Ascending aorta (tissue), 2 donors: ENCODE measurements at regions not wholly inside any gene's neighbourhood (a gene's known extent, or its start where the extent isn't known, plus 50 kb on each side); places are given as distances from the start of the nearest gene placed in this dataset.
"Not testable (repeated sequence)": the region's sequence is repeated elsewhere in the genome, so short reads cannot be mapped to it uniquely, and the experiment has no call there.

Experiments used
- DNase-seq, 2 donors: peaks; one replicate each; pipeline ENCODE4 v3.0.0-alpha.2; 2019; ENCODE audit warnings: low spot score in 2 of 2
- H3K27ac ChIP-seq, 2 donors: fragments of 200-600 bp; sonication (generic); one replicate each; pipeline ENCODE4 v1.5.1; 2016 to 2017; ENCODE audit warnings: mild to moderate bottlenecking in 1 of 2
- H3K27me3 ChIP-seq: fragments of 200-600 bp; sonication (generic); one replicate; pipeline ENCODE4 v1.5.1; 2017
- H3K36me3 ChIP-seq, 2 donors: fragments of 200-600 bp; sonication (generic); one replicate each; pipeline ENCODE4 v1.5.1; 2016
- H3K4me1 ChIP-seq, 2 donors: fragments of 200-600 bp; sonication (generic); one replicate each; pipeline ENCODE4 v1.5.1; 2016 to 2017; ENCODE audit warnings: mild to moderate bottlenecking in 1 of 2
- H3K4me3 ChIP-seq, 2 donors: fragments of 200-600 bp; sonication (generic); one replicate each; pipeline ENCODE4 v1.5.1; 2016 to 2017; ENCODE audit warnings: mild to moderate bottlenecking in 1 of 2
- H3K9me3 ChIP-seq, 2 donors: fragments of 200-600 bp; sonication (generic); one replicate each; pipeline ENCODE4 v1.5.1; 2016
- intact Hi-C: fragments of 100-400 bp; cut with DNase I; formaldehyde crosslinking; loops from one replicate; pipeline ENCODE4 v1.15.1; 2023
- TF ChIP-seq, protein P1 (sequence below), 3 experiments: fragments of 200-600 bp in 2 of 3; fragments of 450-650 bp in 1 of 3; sonication (generic) in 2 of 3; IDR thresholded peaks; one replicate each; pipeline ENCODE4 v1.5.1; 2016 to 2019; ENCODE audit warnings: antibody characterized with exemption in 3 of 3, mild to moderate bottlenecking in 1 of 3, moderate library complexity in 1 of 3

DNA sequence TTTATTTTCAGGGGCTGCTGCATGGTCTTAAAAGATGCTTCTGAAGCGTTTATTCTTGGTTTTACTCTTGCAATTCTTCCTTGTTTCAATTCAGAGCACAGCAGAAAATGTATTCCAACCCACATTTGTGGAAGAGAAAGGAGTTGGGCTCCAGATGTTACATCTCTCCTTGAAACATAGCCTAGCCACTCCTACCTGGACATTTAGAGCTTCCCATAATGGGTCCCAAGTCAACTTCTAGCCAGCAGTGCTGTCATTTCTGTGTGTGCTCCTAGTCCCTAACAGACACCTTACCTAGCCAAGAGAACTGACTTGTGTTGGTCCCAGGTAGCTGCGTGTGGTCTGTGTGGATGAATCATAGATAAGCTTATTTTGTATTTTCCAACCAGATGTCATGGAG is 61.2 kb upstream of the ANKRD55 start:
- H3K27me3 ChIP-seq, result no peaks in the 10 kb centered on the region
- no peaks in the 10 kb centered on the region for H3K36me3 ChIP-seq
- H3K4me1 ChIP-seq, result peaks cover 0 to 10% of the 10 kb centered on the region in 2 donors
- TF ChIP-seq, protein P1, sequence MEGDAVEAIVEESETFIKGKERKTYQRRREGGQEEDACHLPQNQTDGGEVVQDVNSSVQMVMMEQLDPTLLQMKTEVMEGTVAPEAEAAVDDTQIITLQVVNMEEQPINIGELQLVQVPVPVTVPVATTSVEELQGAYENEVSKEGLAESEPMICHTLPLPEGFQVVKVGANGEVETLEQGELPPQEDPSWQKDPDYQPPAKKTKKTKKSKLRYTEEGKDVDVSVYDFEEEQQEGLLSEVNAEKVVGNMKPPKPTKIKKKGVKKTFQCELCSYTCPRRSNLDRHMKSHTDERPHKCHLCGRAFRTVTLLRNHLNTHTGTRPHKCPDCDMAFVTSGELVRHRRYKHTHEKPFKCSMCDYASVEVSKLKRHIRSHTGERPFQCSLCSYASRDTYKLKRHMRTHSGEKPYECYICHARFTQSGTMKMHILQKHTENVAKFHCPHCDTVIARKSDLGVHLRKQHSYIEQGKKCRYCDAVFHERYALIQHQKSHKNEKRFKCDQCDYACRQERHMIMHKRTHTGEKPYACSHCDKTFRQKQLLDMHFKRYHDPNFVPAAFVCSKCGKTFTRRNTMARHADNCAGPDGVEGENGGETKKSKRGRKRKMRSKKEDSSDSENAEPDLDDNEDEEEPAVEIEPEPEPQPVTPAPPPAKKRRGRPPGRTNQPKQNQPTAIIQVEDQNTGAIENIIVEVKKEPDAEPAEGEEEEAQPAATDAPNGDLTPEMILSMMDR (IDR thresholded peaks at IDR 0.05), result no peak
- no peaks in the 10 kb centered on the region for H3K9me3 ChIP-seq
- DNase-seq, result no peak
- intact Hi-C loops, result no loop called here
- H3K4me3 ChIP-seq, result no peak overlapping the region
- no peak overlapping the region for H3K27ac ChIP-seq

DNA sequence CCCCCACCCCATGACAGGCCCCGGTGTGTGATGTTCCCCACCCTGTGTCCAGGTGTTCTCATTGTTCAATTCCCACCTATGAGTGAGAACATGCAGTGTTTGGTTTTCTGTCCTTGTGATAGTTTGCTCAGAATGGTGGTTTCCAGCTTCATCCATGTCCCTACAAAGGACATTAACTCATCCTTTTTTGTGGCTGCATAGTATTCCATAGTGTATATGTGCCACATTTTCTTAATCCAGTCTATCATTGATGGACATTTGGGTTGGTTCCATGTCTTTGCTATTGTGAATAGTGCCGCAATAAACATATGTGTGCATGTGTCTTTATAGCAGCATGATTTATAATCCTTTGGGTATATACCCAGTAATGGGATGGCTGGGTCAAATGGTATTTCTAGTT is 59.7 kb upstream of the ANKRD55 start:
- H3K9me3 ChIP-seq, H3K4me3 ChIP-seq, intact Hi-C loops, H3K27me3 ChIP-seq, H3K4me1 ChIP-seq, H3K27ac ChIP-seq, DNase-seq, H3K36me3 ChIP-seq: not testable (repeated sequence)

DNA sequence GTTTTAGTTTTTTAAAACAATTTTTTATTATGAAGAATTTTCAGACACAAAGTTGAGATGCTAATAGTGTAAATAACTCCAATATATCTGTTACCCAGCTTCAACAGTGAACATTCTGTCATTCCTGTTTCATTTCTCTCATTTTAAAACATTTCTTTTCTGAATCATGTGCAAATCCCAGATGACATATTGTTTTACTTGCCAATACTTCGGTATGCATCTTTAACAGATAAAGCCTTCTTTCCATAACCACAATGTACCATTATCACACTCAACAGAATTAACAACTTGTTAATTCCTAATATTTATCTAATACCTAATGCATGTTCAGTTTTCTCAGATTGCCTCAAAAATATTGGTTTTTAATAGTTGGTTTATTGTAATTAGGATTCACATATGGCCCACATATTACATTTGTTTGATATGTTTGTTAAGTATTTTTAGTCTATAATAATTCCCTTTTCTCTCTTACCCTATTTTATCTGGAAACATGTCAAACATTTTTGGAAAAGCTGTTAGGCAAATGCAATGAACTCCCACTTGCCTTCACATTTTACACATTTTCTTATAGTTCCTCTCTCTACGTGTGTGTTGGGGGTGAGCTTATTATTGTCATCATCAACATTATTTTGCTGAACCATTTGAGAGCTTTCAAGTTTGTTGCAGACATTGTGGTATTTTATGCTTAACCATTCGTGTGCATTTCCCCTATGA is 58.7 kb upstream of the ANKRD55 start:
- no peaks in the 10 kb centered on the region for H3K9me3 ChIP-seq
- no peak overlapping the region for H3K27ac ChIP-seq
- no peaks in the 10 kb centered on the region for H3K27me3 ChIP-seq
- H3K36me3 ChIP-seq, result no peaks in the 10 kb centered on the region
- intact Hi-C loops, result no loop called here
- H3K4me3 ChIP-seq, result no peak overlapping the region
- TF ChIP-seq, protein P1 (IDR thresholded peaks at IDR 0.05), result no peak
- H3K4me1 ChIP-seq, result no peaks in the 10 kb centered on the region
- DNase-seq, result no peak

DNA sequence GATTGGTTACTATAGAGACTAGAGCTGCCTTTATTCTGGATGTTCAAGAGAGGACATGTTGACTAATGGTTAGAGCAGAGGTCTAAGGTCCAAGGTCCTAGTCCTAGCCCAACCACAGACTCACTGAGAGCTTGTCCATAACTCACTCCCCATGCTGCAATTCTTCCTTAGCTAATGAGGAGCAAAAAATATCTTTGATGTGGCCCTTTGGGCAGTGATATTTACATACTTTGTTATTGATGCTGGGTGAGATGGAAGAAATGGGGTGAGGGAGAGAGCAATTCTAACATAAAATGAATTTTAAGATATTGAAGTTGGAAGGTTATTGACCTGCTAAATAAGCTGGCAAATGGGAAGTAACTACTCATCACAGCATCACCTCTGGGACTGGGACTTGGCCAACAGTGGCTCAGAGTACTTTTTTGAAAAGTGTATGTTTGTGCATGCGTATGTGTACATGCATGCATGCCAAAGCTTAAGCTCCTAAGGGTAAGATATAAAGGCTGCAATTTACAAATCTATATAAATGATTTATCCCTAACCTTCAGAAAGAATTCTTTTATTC is 58.0 kb upstream of the ANKRD55 start:
- TF ChIP-seq, protein P1 (IDR thresholded peaks at IDR 0.05), result no peak
- no peak for DNase-seq
- no peak overlapping the region for H3K4me3 ChIP-seq
- H3K9me3 ChIP-seq, result no peaks in the 10 kb centered on the region
- H3K4me1 ChIP-seq, result no peaks in the 10 kb centered on the region
- no peaks in the 10 kb centered on the region for H3K36me3 ChIP-seq
- no peaks in the 10 kb centered on the region for H3K27me3 ChIP-seq
- intact Hi-C loops, result no loop called here
- no peak overlapping the region for H3K27ac ChIP-seq

DNA sequence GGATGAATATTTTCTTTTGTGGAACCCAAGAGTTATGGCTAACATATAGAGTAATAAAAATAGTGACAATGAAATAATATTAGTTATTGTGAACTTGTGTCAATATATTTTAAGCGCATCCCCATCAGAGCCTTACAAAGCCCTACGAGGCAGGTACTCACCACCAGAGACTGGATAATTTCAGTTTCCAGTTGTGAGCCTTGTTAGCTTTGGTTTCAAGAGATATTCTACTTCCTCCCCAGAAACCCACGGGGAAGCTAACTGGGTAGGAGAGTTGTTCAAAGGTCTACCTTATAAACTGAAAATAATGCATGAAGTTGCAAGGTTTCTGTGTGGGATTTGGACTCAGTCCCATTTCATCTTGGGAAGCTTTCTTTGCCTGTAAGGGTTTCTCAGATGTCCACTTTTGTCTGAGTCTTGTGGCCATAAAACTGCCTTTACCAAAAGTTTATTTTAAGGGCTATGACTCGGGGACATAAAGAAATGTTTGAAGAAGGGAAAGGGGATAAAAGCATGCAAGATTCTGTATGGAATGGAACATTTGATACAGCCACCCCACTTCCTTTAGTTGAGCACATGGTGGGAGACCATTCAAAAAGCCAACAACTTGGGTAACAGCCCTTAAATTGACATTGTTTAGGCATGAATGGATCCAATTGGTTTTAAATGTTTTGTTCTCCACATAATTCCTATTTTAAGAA is 57.4 kb upstream of the ANKRD55 start:
- Histone ChIP-seq H3K36me3 (no peaks in the 10 kb centered on the region), H3K4me3 (no peak overlapping the region), H3K27ac (no peak overlapping the region), H3K9me3 (no peaks in the 10 kb centered on the region), H3K4me1 (no peaks in the 10 kb centered on the region), H3K27me3 (no peaks in the 10 kb centered on the region)
- intact Hi-C loops, result no loop called here
- TF ChIP-seq, protein P1 (IDR thresholded peaks at IDR 0.05), result no peak
- DNase-seq, result no peak

DNA sequence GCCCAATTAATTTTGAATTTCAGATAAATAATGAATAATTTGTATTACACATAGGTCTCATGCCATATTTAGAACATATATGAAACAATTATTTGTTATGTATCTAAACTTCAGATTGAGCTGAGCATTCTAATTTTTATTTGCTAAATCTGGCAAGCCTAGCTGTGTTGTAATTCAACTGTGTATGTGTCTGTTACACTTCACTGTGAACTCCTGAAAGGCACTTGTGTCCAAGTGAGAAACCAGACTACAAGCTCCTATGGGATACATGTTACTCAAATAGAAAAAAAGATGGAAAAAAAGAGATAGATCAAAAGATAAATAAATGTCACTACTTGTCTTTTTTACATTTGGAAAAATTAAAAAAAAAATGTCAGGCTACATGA is 56.5 kb upstream of the ANKRD55 start:
- no peaks in the 10 kb centered on the region for H3K27me3 ChIP-seq
- H3K36me3 ChIP-seq, result no peaks in the 10 kb centered on the region
- TF ChIP-seq, protein P1 (IDR thresholded peaks at IDR 0.05), result no peak
- no peak overlapping the region for H3K27ac ChIP-seq
- no peak overlapping the region for H3K4me3 ChIP-seq
- no peaks in the 10 kb centered on the region for H3K4me1 ChIP-seq
- intact Hi-C loops, result no loop called here
- no peaks in the 10 kb centered on the region for H3K9me3 ChIP-seq
- no peak for DNase-seq
